HepG2 (cell line): ENCODE measurements at regions not wholly inside any gene's neighbourhood (a gene's known extent, or its start where the extent isn't known, plus 50 kb on each side); places are given as distances from the start of the nearest gene placed in this dataset.
"Not testable (repeated sequence)": the region's sequence is repeated elsewhere in the genome, so short reads cannot be mapped to it uniquely, and the experiment has no call there.

Experiments used
- HNRNPUL1 ChIP-seq: fragments of 200-400 bp; formaldehyde crosslinking; IDR thresholded peaks from 2 replicates; pipeline ENCODE4 v1.6.1; 2017; ENCODE audit warnings: low read depth, mild to moderate bottlenecking, low read length, moderate library complexity
- POLR2AphosphoS5 ChIP-seq: IDR thresholded peaks from 2 replicates; pipeline ENCODE4 v1.6.1; 2012; ENCODE audit warnings: low read depth, low read length
- ZBTB7A ChIP-seq: sonication (generic); formaldehyde crosslinking; IDR thresholded peaks from 2 replicates; pipeline ENCODE4 v1.8.0; 2022; ENCODE audit warnings: mild to moderate bottlenecking, missing genetic modification reagents
- ZNF280D ChIP-seq: sonication (generic); formaldehyde crosslinking; IDR thresholded peaks from 2 replicates; pipeline ENCODE4 v1.5.1; 2020; ENCODE audit warnings: mild to moderate bottlenecking, missing genetic modification reagents
- ZNF354B ChIP-seq: sonication (generic); formaldehyde crosslinking; IDR thresholded peaks from 2 replicates; pipeline ENCODE4 v1.8.0; 2022; ENCODE audit warnings: mild to moderate bottlenecking, missing genetic modification reagents
- ZNF550 ChIP-seq: sonication (generic); formaldehyde crosslinking; IDR thresholded peaks from 2 replicates; pipeline ENCODE4 v1.4.0; 2020; ENCODE audit warnings: mild to moderate bottlenecking, missing genetic modification reagents, borderline replicate concordance

GRCh38 chr2:139673447-139673846, 893.3 kb upstream of the NXPH2 start:
- not testable (repeated sequence) for TF ChIP-seq ZNF550 (CRISPR knock-in tag); ZBTB7A (CRISPR knock-in tag); POLR2AphosphoS5; ZNF354B (CRISPR knock-in tag); HNRNPUL1; ZNF280D (CRISPR knock-in tag)
